Uterus (tissue), 2 donors: ENCODE measurements at regions not wholly inside any gene's neighbourhood (a gene's known extent, or its start where the extent isn't known, plus 50 kb on each side); places are given as distances from the start of the nearest gene placed in this dataset.
"Not testable (repeated sequence)": the region's sequence is repeated elsewhere in the genome, so short reads cannot be mapped to it uniquely, and the experiment has no call there.

Experiments
- POLR2A ChIP-seq, 2 donors: fragments of 450-650 bp; IDR thresholded peaks; one replicate each; pipeline ENCODE4 v1.6.1; 2016; ENCODE audit warnings: antibody characterized with exemption in 2 of 2, mild to moderate bottlenecking in 1 of 2, moderate library complexity in 1 of 2
- TF ChIP-seq, protein P1 (sequence below), 4 experiments: fragments of 200-600 bp in 2 of 4; fragments of 450-650 bp in 2 of 4; sonication (generic) in 2 of 4; IDR thresholded peaks; one replicate each; pipeline ENCODE4 v1.5.1; 2016 to 2019; ENCODE audit warnings: antibody characterized with exemption in 4 of 4, mild to moderate bottlenecking in 2 of 4, moderate library complexity in 1 of 4

DNA sequence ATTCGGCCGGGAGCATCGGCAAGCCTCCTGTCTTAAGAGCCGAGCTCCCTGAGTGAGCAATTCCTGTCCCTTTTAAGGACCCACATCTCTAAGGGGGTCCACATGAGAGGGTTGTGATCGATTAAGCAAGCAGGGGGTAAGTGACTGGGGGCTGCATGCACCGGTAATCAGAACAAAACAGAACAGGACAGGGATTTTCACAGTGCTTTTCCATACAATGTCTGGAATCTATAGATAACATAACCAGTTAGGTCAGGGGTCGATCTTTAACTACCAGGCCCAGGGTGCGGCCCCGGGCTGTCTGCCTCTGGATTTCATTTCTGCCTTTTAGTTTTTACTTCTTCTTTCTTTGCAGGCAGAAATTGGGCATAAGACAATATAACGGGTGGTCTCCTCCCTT lies 111.3 kb downstream of the DTWD1 start:
- TF ChIP-seq, protein P1, sequence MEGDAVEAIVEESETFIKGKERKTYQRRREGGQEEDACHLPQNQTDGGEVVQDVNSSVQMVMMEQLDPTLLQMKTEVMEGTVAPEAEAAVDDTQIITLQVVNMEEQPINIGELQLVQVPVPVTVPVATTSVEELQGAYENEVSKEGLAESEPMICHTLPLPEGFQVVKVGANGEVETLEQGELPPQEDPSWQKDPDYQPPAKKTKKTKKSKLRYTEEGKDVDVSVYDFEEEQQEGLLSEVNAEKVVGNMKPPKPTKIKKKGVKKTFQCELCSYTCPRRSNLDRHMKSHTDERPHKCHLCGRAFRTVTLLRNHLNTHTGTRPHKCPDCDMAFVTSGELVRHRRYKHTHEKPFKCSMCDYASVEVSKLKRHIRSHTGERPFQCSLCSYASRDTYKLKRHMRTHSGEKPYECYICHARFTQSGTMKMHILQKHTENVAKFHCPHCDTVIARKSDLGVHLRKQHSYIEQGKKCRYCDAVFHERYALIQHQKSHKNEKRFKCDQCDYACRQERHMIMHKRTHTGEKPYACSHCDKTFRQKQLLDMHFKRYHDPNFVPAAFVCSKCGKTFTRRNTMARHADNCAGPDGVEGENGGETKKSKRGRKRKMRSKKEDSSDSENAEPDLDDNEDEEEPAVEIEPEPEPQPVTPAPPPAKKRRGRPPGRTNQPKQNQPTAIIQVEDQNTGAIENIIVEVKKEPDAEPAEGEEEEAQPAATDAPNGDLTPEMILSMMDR (IDR thresholded peaks at IDR 0.05): not testable (repeated sequence)
- not testable (repeated sequence) for TF ChIP-seq POLR2A (IDR thresholded peaks at IDR 0.05)
